Thyroid gland (tissue), 4 donors: ENCODE measurements at regions not wholly inside any gene's neighbourhood (a gene's known extent, or its start where the extent isn't known, plus 50 kb on each side); places are given as distances from the start of the nearest gene placed in this dataset.

Source experiments
- CTCF ChIP-seq, 6 experiments: fragments of 200-600 bp in 3 of 6; fragments of 450-650 bp in 3 of 6; sonication (generic) in 3 of 6; IDR thresholded peaks; one replicate each; pipeline ENCODE4 v1.5.1; 2016 to 2019; ENCODE audit warnings: antibody characterized with exemption in 6 of 6, mild to moderate bottlenecking in 2 of 6, inconsistent platforms in 1 of 6, moderate library complexity in 1 of 6
- POLR2A ChIP-seq, 2 donors: fragments of 450-650 bp; IDR thresholded peaks; one replicate each; pipeline ENCODE4 v1.6.1; 2017; ENCODE audit warnings: antibody characterized with exemption in 2 of 2, mild to moderate bottlenecking in 2 of 2, moderate library complexity in 1 of 2

DNA sequence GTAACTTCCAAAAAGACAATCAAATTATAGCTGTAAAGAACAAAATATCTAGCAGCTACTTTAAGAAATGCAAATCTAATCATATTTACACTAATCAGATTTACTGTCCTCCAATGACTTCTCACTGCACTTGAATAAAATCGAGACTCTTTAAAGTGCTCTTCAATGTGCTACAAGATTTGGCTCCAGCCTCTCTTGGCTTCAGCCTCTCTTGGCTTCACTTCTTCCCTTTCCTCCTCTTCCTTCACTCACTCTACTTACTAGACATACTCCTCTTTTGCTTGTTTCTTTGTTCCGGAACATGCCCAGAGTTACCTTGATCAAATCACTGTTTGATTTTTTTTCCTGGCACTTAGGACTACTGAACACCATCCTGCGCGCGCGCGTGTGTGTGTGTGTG is 495.4 kb downstream of the LMO7 start:
- TF ChIP-seq CTCF (IDR thresholded peaks at IDR 0.05) (no peak), POLR2A (IDR thresholded peaks at IDR 0.05) (no peak)
